HT-29 (cell line): ENCODE measurements at regions not wholly inside any gene's neighbourhood (a gene's known extent, or its start where the extent isn't known, plus 50 kb on each side); places are given as distances from the start of the nearest gene placed in this dataset. TPM values are rescaled to one million over a fixed set of nuclear protein-coding genes. Genes with fewer than 3 reads are reported as not detected.
"Not testable (repeated sequence)": the region's sequence is repeated elsewhere in the genome, so short reads cannot be mapped to it uniquely, and the experiment has no call there.

Experiments used
- DNase-seq: peaks from one replicate; pipeline ENCODE4 v3.0.0-alpha.2; 2015; ENCODE audit warnings: low spot score
- small RNA-seq: library from RNA; depleted of rRNA; stranded (forward); fragments of <200 nt; gene quantifications from one replicate; pipeline ENCODE3, GENCODE V24; 2014

DNA sequence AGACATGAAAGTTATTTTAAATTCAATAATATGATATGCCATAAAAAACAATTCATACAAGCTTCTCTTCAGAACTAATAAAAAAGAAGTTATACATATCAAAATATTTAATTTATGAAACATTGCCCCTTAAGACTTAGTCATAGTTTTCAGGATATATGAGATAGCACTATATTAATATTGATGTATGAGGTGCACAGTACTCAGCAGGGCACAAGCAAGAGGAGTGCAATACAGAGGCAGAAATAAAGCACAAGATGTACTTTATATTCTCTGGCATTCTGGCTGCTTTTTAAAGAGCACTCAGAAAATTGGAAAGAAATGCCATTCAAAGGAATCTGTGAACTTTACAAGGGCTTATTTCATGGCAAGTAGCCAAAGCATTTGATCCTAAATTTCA lies 274.9 kb downstream of the CPXCR1 start:
- DNase-seq: no peak

- DNase-seq: no peak
Measured at GRCh38 chrX:89033723-89034122, 286.7 kb downstream of the CPXCR1 start.

DNA sequence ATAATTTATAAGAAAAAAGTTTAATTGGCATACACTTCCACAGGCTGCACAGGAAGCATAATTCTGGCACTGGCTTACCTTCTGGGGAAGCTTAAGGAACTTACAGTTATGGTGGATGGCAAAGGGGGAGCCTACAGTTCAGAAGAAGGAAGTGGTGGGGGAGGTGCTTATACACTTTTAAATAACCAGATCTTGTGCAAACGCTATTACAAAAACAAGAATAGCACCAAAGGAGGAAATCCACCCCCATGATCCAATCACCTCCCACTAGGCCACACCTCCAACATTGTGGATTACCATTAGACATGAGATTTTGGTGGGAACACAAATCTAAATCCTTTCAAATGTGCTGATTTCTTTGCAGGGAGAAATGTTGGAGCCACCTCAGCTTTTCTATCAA lies 287.7 kb downstream of the CPXCR1 start:
- DNase-seq: no peak

- DNase-seq: no peak
Measured at GRCh38 chrX:89053223-89053622, 306.2 kb downstream of the CPXCR1 start.

GRCh38 chrX:89099587-89099986 lies 352.6 kb downstream of the CPXCR1 start:
- DNase-seq: not testable (repeated sequence)

DNA sequence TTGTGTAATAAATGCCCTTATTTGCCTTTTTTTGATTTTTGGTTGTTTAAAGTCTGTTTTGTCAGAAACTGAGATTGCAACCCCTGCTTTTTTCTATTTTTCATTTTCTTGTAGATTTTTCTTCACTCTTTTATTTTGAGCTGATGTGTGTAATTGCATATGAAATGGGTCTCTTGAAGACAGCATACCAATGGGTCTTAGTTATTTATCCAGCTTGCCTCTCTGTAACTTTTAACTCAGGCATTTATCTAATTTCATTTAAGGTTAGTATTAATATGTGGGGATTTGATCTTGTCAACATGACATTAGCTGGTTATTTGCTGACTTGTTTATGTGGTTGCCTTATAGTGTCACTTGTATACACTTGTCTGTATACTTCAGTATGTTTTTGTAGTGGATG lies 378.0 kb downstream of the CPXCR1 start:
- DNase-seq: no peak

Small RNAs in the stretch of these regions (small RNA-seq; reads per million reads assigned to genes)
- not detected for gene AL731768.1
